GM10266 (cell line): ENCODE measurements at regions not wholly inside any gene's neighbourhood (a gene's known extent, or its start where the extent isn't known, plus 50 kb on each side); places are given as distances from the start of the nearest gene placed in this dataset.

ENCODE experiments used
- DNase-seq: peaks from one replicate; pipeline ENCODE4 v3.0.0; 2012; ENCODE audit errors: extremely low spot score
- TF ChIP-seq, protein P1 (sequence below): IDR thresholded peaks from 2 replicates; pipeline ENCODE4 v1.5.1; 2012; ENCODE audit warnings: mild to moderate bottlenecking, low read depth; ENCODE audit not compliant: control insufficient read depth, insufficient read depth; ENCODE audit errors: missing control alignments

- TF ChIP-seq, protein P1, sequence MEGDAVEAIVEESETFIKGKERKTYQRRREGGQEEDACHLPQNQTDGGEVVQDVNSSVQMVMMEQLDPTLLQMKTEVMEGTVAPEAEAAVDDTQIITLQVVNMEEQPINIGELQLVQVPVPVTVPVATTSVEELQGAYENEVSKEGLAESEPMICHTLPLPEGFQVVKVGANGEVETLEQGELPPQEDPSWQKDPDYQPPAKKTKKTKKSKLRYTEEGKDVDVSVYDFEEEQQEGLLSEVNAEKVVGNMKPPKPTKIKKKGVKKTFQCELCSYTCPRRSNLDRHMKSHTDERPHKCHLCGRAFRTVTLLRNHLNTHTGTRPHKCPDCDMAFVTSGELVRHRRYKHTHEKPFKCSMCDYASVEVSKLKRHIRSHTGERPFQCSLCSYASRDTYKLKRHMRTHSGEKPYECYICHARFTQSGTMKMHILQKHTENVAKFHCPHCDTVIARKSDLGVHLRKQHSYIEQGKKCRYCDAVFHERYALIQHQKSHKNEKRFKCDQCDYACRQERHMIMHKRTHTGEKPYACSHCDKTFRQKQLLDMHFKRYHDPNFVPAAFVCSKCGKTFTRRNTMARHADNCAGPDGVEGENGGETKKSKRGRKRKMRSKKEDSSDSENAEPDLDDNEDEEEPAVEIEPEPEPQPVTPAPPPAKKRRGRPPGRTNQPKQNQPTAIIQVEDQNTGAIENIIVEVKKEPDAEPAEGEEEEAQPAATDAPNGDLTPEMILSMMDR = no peak
- no peak for DNase-seq
Observed at GRCh38 chr13:79030513-79030912, 371.6 kb upstream of the OBI1 start.

DNA sequence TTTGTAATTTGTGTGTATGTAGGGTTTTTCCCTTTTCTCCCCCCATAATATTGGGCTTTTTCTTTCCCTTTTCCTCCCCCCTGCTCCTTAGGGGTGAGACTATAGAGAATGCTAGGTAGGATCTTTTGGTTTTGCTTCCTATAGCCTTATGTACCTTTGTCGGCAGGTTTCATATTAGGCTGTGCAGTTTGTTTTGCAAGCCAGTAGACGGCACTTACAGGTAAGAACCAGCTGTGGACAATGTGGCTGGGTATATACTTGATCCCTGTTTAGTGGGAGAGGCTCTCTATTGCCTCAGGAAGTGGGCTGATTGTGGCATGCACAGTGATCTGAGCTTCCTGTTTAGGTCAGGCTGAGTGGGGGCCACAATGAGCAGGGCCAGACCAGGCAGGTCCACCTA, 359.2 kb upstream of the OBI1 start:
- TF ChIP-seq, protein P1 = no peak
- DNase-seq = no peak

DNA sequence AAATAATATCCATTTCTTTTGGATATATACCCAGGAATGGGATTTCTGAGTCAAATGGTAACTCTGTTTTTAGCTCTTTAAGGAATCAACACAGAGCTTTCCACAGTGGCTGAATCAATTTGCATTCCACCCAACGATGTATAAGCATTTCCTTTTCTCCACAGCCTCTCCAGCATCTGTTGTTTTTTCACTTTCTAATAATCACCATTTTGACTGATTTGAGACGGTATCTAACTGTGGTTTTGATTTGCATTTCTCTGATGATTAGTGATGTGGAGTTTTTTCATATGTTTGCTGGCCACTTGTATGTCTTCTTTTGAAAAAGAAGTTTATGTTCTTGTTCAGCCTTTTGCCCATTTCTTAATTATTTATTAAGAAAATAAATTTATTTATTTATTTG, 352.2 kb upstream of the OBI1 start:
- DNase-seq = no peak
- TF ChIP-seq, protein P1 = no peak

DNA sequence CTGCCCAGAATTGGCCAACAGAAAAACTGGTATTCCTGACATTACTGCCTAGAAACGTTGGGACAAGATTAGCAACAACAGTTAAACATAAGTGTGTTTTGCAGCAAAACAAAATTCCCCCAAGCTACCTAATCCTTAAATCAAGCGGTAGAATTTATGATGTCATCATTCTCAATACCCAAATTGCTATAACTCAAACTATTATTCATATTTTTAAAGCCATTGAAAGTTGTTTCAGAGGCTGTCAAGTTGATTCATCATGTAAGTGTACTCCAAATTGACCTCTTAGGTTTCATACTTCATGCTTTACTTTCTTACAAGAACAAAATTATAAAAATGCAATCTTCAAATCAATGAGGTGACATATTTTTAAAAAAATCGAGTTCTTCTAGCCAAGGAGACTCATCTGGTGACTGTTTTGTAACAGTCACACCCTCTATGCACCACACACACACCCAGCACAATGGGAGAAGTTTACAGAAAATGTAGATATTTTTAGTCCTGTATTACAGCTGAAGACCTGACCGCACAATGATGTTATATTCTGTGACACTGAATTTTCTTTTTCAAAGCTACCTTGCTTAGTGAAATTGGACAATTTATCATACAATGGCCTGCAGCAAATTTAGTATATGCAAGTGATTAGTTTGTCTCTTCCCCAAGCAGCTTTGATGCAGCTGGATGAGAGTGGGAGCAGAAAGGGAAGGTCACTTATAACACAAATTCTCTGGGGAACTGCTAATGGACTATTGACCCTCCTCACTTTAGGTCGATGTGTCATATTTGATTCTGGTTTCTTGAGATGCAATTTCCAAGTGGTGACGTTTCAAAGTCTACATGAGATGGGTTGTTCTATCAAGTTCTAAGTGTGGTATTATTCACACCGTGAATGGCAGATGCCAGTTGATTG, 345.3 kb upstream of the OBI1 start:
- peak; percentile 9 for DNase-seq
- TF ChIP-seq, protein P1 = no peak

DNA sequence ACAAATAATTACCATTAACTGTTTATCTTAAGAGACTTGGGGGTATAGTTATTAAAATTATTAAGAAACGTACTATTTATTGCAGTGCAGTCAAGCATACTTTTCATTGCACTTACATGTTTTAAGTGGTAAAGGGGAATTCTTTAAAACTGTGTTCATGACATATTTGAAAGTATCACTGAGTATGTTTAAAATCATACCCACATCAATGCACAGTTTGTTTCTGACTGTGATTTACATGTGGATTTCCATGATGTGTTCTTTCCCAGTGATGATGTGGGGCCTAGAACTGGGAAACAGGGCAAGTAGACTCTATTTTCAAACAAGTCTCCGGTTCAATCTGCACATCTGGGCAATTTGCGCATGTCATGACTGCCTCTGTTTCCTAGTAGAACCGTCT, 340.5 kb upstream of the OBI1 start:
- DNase-seq = no peak
- TF ChIP-seq, protein P1 = no peak

DNA sequence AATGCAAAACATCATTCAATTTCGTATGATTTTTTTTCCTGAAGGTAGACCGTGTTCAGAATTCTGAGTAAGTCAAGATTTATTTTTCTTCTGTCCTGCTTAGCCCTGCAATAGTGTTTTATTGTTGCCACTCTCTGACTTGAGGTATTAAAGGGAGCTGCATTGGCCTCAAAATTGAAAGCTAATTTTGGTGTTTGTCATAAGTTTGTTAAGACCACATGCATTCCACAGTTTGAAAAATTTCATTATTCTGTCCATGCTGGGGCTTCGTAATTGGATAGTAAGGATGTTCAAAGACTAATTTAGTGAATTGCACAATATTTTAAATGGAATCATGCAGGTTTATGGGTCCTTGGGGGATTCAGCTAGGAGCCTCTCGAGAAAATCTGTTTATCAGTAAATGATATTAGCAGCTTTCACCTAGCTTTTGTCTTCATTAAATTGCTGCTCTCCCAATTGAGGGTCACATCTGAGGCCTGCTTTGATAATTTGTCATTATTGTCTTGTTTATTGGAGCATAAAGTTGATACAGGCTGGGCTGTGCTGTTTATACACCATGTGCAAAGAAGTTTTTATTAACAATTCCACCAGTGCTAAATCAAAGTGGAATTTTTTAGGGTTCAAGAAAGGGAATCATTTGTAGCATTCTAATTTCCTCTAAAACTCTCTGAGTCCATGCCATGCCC, 339.8 kb upstream of the OBI1 start:
- no peak for DNase-seq
- TF ChIP-seq, protein P1 = no peak
